Fibroblast of lung (primary cell): ENCODE measurements at regions not wholly inside any gene's neighbourhood (a gene's known extent, or its start where the extent isn't known, plus 50 kb on each side); places are given as distances from the start of the nearest gene placed in this dataset.
"Not testable (repeated sequence)": the region's sequence is repeated elsewhere in the genome, so short reads cannot be mapped to it uniquely, and the experiment has no call there.

Experiments used
- DNase-seq, 2 donors: peaks; one replicate each; pipeline versions ENCODE4 v3.0.0 to v3.0.0-alpha.2; 2010; ENCODE audit warnings: low read depth in 2 of 2
- H2AFZ ChIP-seq: 2 replicates; pipeline ENCODE4 v1.5.1; 2012; ENCODE audit warnings: low read length, control low read depth, inconsistent platforms
- H3K27ac ChIP-seq: 2 replicates; pipeline ENCODE4 v1.5.1; 2011; ENCODE audit warnings: low read length, control low read depth; ENCODE audit not compliant: insufficient read depth
- H3K27me3 ChIP-seq: 2 replicates; pipeline ENCODE4 v1.5.1; 2011; ENCODE audit warnings: mild to moderate bottlenecking, low read length; ENCODE audit not compliant: control insufficient read depth, insufficient read depth
- H3K36me3 ChIP-seq: 2 replicates; pipeline ENCODE4 v1.5.1; 2011; ENCODE audit warnings: low read length; ENCODE audit not compliant: control insufficient read depth, insufficient read depth
- H3K4me1 ChIP-seq: 2 replicates; pipeline ENCODE4 v1.5.1; 2011; ENCODE audit warnings: low read length; ENCODE audit not compliant: control insufficient read depth, insufficient read depth; ENCODE audit errors: extremely low read depth
- H3K4me2 ChIP-seq: 2 replicates; pipeline ENCODE4 v1.5.1; 2011; ENCODE audit warnings: low read length, control low read depth; ENCODE audit not compliant: insufficient read depth; ENCODE audit errors: extremely low read depth
- H3K4me3 ChIP-seq, 4 experiments: fragments of 200-600 bp in 1 of 4; sonication (generic) in 1 of 4; replicated peaks in 1 of 4; 2 replicates each; pipeline ENCODE4 v1.5.1; 2011 to 2016; ENCODE audit warnings: low read length in 4 of 4, low read depth in 3 of 4, mild to moderate bottlenecking in 3 of 4, control low read depth in 2 of 4, inconsistent platforms in 1 of 4, mixed read lengths in 1 of 4; ENCODE audit not compliant: insufficient read depth in 1 of 4; ENCODE audit errors: control extremely low read depth in 1 of 4
- H3K79me2 ChIP-seq: 2 replicates; pipeline ENCODE4 v1.5.1; 2012; ENCODE audit warnings: mild to moderate bottlenecking, low read length, inconsistent platforms; ENCODE audit not compliant: control insufficient read depth, insufficient read depth
- H3K9ac ChIP-seq: 2 replicates; pipeline ENCODE4 v1.5.1; 2011; ENCODE audit warnings: mild to moderate bottlenecking, low read length, control low read depth; ENCODE audit not compliant: insufficient read depth
- H3K9me3 ChIP-seq: 2 replicates; pipeline ENCODE4 v1.5.1; 2012; ENCODE audit warnings: low read depth, low read length; ENCODE audit not compliant: control insufficient read depth, insufficient read depth
- H4K20me1 ChIP-seq: 2 replicates; pipeline ENCODE4 v1.5.1; 2011; ENCODE audit warnings: low read length; ENCODE audit not compliant: control insufficient read depth, insufficient read depth; ENCODE audit errors: extremely low read depth
- EZH2 ChIP-seq: IDR thresholded peaks from 2 replicates; pipeline ENCODE4 v1.5.1; 2012; ENCODE audit warnings: low read length, control low read depth, mild to moderate bottlenecking; ENCODE audit errors: missing control alignments
- TF ChIP-seq, protein P1 (sequence below), 2 donors: IDR thresholded peaks in 1 of 2; conservative IDR thresholded peaks in 1 of 2; 1 replicate in 1 of 2; 2 replicates in 1 of 2; pipeline ENCODE4 v1.5.1; 2011 to 2012; ENCODE audit warnings: low read length in 2 of 2, control low read depth in 1 of 2, inconsistent platforms in 1 of 2, low read depth in 1 of 2, mild to moderate bottlenecking in 1 of 2

DNA sequence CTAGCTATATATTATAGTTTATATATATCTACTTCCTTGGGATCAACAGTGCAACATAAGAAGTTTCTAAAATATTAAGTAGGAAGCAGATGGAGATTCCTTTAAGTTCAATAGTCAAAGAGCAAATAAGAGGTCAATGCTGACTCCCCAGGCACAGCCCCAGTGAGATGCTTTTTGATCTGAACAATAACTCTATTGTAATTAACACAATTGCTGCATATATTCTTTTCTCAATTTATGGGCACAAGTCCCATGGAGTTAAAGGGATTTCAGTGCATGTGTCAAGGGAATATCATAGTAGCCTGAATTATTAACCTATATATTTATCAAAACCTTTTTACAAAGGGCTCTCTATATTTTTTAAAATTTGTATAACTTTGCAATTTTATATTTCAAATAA, 180.8 kb downstream of the SPRY2 start:
- Histone ChIP-seq H2AFZ (no peak overlapping the region), H3K4me2 (no peak overlapping the region), H3K4me1 (no peaks in the 10 kb centered on the region), H3K79me2 (no peaks in the 10 kb centered on the region), H3K27ac (no peak overlapping the region), H3K36me3 (no peaks in the 10 kb centered on the region), H3K9me3 (no peaks in the 10 kb centered on the region), H3K4me3 (no peak overlapping the region), H3K9ac (no peak overlapping the region), H4K20me1 (no peaks in the 10 kb centered on the region), H3K27me3 (no peaks in the 10 kb centered on the region)
- TF ChIP-seq, protein P1, sequence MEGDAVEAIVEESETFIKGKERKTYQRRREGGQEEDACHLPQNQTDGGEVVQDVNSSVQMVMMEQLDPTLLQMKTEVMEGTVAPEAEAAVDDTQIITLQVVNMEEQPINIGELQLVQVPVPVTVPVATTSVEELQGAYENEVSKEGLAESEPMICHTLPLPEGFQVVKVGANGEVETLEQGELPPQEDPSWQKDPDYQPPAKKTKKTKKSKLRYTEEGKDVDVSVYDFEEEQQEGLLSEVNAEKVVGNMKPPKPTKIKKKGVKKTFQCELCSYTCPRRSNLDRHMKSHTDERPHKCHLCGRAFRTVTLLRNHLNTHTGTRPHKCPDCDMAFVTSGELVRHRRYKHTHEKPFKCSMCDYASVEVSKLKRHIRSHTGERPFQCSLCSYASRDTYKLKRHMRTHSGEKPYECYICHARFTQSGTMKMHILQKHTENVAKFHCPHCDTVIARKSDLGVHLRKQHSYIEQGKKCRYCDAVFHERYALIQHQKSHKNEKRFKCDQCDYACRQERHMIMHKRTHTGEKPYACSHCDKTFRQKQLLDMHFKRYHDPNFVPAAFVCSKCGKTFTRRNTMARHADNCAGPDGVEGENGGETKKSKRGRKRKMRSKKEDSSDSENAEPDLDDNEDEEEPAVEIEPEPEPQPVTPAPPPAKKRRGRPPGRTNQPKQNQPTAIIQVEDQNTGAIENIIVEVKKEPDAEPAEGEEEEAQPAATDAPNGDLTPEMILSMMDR (conservative IDR thresholded peaks at IDR 0.05 in 1 of 2, IDR thresholded peaks at IDR 0.05 in 1 of 2; ENCODE audit: low read depth in 1 of 2, low read length in 2 of 2): no peak
- no peak for TF ChIP-seq EZH2
- no peak for DNase-seq

DNA sequence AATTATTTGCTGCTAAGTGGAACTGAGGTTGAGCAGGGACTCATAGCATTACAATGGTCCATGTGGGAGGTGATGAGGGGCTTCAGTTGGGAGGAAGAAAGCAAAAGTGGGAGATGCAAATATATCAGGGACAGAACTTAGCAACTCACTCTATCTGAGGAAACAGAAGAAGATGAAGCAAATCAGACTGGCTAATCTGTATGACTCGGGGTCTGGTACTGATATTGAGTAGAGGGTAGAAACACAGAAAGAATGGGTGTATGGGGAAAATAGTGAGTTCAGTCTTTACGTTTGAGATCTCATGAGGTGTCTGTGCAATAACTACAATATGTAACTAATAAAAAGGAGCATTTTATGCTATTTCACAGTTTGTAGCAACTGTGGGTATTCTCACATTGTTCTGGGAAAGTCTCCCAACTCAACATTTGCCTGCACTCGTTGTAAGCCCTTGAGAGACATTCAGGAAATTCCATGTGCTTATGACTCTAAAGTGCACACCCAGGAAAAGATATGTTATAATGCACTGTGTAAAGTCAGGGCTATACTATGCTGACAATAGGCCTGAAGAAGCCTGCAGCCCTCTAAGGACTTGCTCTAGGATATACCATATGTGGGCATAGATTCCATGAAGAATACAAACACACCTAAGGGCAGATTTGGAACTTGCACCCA, 183.5 kb downstream of the SPRY2 start:
- H3K4me3 ChIP-seq: no peak overlapping the region
- no peaks in the 10 kb centered on the region for H3K36me3 ChIP-seq
- H3K27me3 ChIP-seq: no peaks in the 10 kb centered on the region
- no peaks in the 10 kb centered on the region for H3K79me2 ChIP-seq
- H3K4me1 ChIP-seq: no peaks in the 10 kb centered on the region
- no peak overlapping the region for H3K27ac ChIP-seq
- H2AFZ ChIP-seq: no peak overlapping the region
- peak in 1 of 2 donors; percentile 38 for DNase-seq
- H4K20me1 ChIP-seq: no peaks in the 10 kb centered on the region
- TF ChIP-seq EZH2: no peak
- TF ChIP-seq, protein P1 (conservative IDR thresholded peaks at IDR 0.05 in 1 of 2, IDR thresholded peaks at IDR 0.05 in 1 of 2; ENCODE audit: low read depth in 1 of 2, low read length in 2 of 2): no peak
- no peaks in the 10 kb centered on the region for H3K9me3 ChIP-seq
- no peak overlapping the region for H3K4me2 ChIP-seq
- no peak overlapping the region for H3K9ac ChIP-seq

- H3K9ac ChIP-seq, H3K9me3 ChIP-seq, H2AFZ ChIP-seq: not testable (repeated sequence)
Measured at GRCh38 chr13:80152142-80152541, 188.8 kb downstream of the SPRY2 start.

More at GRCh38 chr13:80152142-80152541, 188.8 kb downstream of the SPRY2 start:
- not testable (repeated sequence) for DNase-seq, H3K27me3 ChIP-seq, H3K4me2 ChIP-seq, H4K20me1 ChIP-seq, H3K27ac ChIP-seq, H3K4me3 ChIP-seq, H3K79me2 ChIP-seq, H3K36me3 ChIP-seq, H3K4me1 ChIP-seq
